Nephron (organoid): ENCODE measurements at regions not wholly inside any gene's neighbourhood (a gene's known extent, or its start where the extent isn't known, plus 50 kb on each side); places are given as distances from the start of the nearest gene placed in this dataset.

ENCODE experiments used
- H3K27ac Mint-ChIP-seq, 3 experiments: 2 replicates each; pipeline ENCODE4 v1.8.0; 2020; ENCODE audit warnings: mixed read lengths in 3 of 3, mild to moderate bottlenecking in 2 of 3, moderate library complexity in 1 of 3
- H3K27me3 Mint-ChIP-seq: 2 replicates; pipeline ENCODE4 v1.8.0; 2021; ENCODE audit warnings: low read depth, mild to moderate bottlenecking, moderate library complexity, mixed read lengths
- H3K36me3 Mint-ChIP-seq: 2 replicates; pipeline ENCODE4 v1.8.0; 2020; ENCODE audit warnings: low read depth, mixed read lengths
- H3K4me1 Mint-ChIP-seq: 2 replicates; pipeline ENCODE4 v1.8.0; 2020; ENCODE audit warnings: mixed read lengths
- H3K4me3 Mint-ChIP-seq, 3 experiments: 2 replicates each; pipeline ENCODE4 v1.8.0; 2020; ENCODE audit warnings: mild to moderate bottlenecking in 3 of 3, mixed read lengths in 3 of 3, moderate library complexity in 2 of 3
- H3K9me3 Mint-ChIP-seq: 2 replicates; pipeline ENCODE4 v1.8.0; 2020; ENCODE audit warnings: mixed read lengths
- CTCF ChIP-seq, 3 experiments: fragments of 200-600 bp; sonication (generic); IDR thresholded peaks; one replicate each; pipeline ENCODE4 v1.5.0; 2021; ENCODE audit warnings: antibody characterized with exemption in 3 of 3; ENCODE audit not compliant: unreplicated experiment in 3 of 3

DNA sequence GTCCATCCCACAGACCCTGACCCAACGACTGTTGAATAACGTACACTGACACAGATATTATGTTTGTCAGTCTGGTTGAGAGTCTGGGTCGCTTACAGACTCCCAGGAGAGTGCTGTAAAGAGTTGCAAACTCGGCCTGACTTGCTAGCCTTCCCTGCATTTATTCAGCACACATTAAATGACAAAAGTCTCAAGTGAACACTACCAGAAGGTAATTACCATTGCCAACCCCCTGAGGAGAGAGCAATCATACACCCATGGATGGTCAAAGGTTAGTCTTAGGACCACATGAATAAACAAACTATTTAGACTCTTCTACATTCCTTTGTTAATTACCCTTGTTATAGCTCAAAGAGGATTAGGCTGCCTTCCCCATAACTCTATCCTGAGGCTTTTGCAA lies 1048.6 kb downstream of the PCDH17 start:
- H3K27me3 Mint-ChIP-seq: no peaks in the 10 kb centered on the region
- H3K36me3 Mint-ChIP-seq: no peaks in the 10 kb centered on the region
- peaks cover 10% of the 10 kb centered on the region for H3K9me3 Mint-ChIP-seq
- H3K27ac Mint-ChIP-seq: no peak overlapping the region
- no peak for TF ChIP-seq CTCF (IDR thresholded peaks at IDR 0.05; ENCODE audit: unreplicated experiment in 3 of 3)
- no peak overlapping the region for H3K4me3 Mint-ChIP-seq
- no peaks in the 10 kb centered on the region for H3K4me1 Mint-ChIP-seq

- H3K4me1 Mint-ChIP-seq: no peaks in the 10 kb centered on the region
- no peak overlapping the region for H3K27ac Mint-ChIP-seq
- no peaks in the 10 kb centered on the region for H3K36me3 Mint-ChIP-seq
- no peak for TF ChIP-seq CTCF (IDR thresholded peaks at IDR 0.05; ENCODE audit: unreplicated experiment in 3 of 3)
- no peaks in the 10 kb centered on the region for H3K27me3 Mint-ChIP-seq
- no peak overlapping the region for H3K4me3 Mint-ChIP-seq
- H3K9me3 Mint-ChIP-seq: peaks cover 10% of the 10 kb centered on the region
These were observed 1051.1 kb downstream of the PCDH17 start for GRCh38 chr13:58682616-58683015.

DNA sequence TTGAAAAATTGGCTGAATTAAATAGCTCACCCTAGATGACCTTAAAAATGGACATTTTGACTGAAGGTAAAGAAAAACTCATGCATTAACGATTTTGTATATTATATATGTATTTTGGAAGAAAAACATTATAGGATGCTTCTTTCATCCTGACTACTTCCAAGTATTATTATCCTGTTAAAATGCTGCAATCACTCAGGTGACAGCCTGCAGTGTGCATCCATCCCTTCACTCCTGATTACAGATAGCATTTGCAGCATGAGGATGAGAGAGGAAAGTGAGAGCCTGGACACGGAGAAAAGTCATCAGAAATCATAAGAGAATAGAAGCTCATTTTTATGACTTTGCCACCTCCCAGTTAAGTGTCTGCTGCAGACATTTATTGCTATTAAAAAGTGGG lies 1055.6 kb downstream of the PCDH17 start:
- H3K4me3 Mint-ChIP-seq: no peak overlapping the region
- peaks cover 2% of the 10 kb centered on the region for H3K9me3 Mint-ChIP-seq
- H3K4me1 Mint-ChIP-seq: no peaks in the 10 kb centered on the region
- no peaks in the 10 kb centered on the region for H3K27me3 Mint-ChIP-seq
- no peak for TF ChIP-seq CTCF (IDR thresholded peaks at IDR 0.05; ENCODE audit: unreplicated experiment in 3 of 3)
- no peak overlapping the region for H3K27ac Mint-ChIP-seq
- no peaks in the 10 kb centered on the region for H3K36me3 Mint-ChIP-seq

DNA sequence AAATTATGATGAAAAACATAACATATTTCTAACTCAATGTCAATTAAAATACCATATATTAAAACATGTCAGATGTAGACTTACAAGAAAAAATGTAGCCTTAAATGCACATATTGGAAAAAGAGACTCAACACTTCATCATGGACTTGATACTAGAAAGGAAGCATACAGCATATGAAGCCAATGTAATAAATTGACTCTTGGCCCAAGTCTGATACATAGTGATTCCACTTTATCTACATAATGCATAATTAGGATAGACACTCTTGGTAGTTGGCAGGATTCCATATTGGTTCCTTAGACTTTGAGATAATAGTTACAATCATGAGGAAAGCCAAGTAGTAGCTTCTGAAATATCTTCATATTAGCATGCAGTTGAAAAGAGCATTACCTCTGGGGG lies 1067.0 kb downstream of the PCDH17 start:
- Mint-ChIP-seq H3K27me3 (no peaks in the 10 kb centered on the region), H3K4me3 (no peak overlapping the region), H3K4me1 (no peaks in the 10 kb centered on the region), H3K36me3 (no peaks in the 10 kb centered on the region), H3K27ac (no peak overlapping the region), H3K9me3 (no peaks in the 10 kb centered on the region)
- TF ChIP-seq CTCF (IDR thresholded peaks at IDR 0.05; ENCODE audit: unreplicated experiment in 3 of 3): no peak

GRCh38 chr13:58704953-58705352 lies 1073.4 kb downstream of the PCDH17 start:
- Mint-ChIP-seq H3K27ac (no peak overlapping the region), H3K36me3 (no peaks in the 10 kb centered on the region), H3K27me3 (no peaks in the 10 kb centered on the region), H3K4me3 (no peak overlapping the region), H3K4me1 (no peaks in the 10 kb centered on the region), H3K9me3 (peaks cover 10% of the 10 kb centered on the region)
- no peak for TF ChIP-seq CTCF (IDR thresholded peaks at IDR 0.05; ENCODE audit: unreplicated experiment in 3 of 3)

- peaks cover 11% of the 10 kb centered on the region for H3K9me3 Mint-ChIP-seq
- no peak for TF ChIP-seq CTCF (IDR thresholded peaks at IDR 0.05; ENCODE audit: unreplicated experiment in 3 of 3)
- H3K27me3 Mint-ChIP-seq: no peaks in the 10 kb centered on the region
- no peaks in the 10 kb centered on the region for H3K4me1 Mint-ChIP-seq
- no peak overlapping the region for H3K27ac Mint-ChIP-seq
- H3K36me3 Mint-ChIP-seq: no peaks in the 10 kb centered on the region
- H3K4me3 Mint-ChIP-seq: no peak overlapping the region
These were observed 1074.9 kb downstream of the PCDH17 start for GRCh38 chr13:58706421-58706820.
